ENCODE measurements at regions not wholly inside any gene's neighbourhood (a gene's known extent, or its start where the extent isn't known, plus 50 kb on each side); places are given as distances from the start of the nearest gene placed in this dataset.
"Not testable (repeated sequence)": the region's sequence is repeated elsewhere in the genome, so short reads cannot be mapped to it uniquely, and the experiment has no call there.

GRCh38 chr6:49274809-49275769 is 188.0 kb downstream of the MMUT start:
- DNase-seq, result not testable (repeated sequence)

GRCh38 chr6:49269190-49269589 is 193.9 kb downstream of the MMUT start:
- DNase-seq, result no peak

GRCh38 chr6:49264909-49265308 is 198.1 kb downstream of the MMUT start:
- DNase-seq, result no peak

GRCh38 chr6:49264496-49264895 is 198.6 kb downstream of the MMUT start:
- DNase-seq, result no peak

GRCh38 chr6:49257549-49257948 is 205.5 kb downstream of the MMUT start:
- DNase-seq, result no peak

GRCh38 chr6:49255335-49255734 is 207.7 kb downstream of the MMUT start:
- DNase-seq, result no peak

- no peak for DNase-seq
Observed at GRCh38 chr6:49252901-49253300, 210.2 kb downstream of the MMUT start.

- DNase-seq, result no peak
Observed at GRCh38 chr6:49233483-49233882, 229.6 kb downstream of the MMUT start.

- DNase-seq, result no peak
Observed at GRCh38 chr6:49225471-49225870, 237.6 kb downstream of the MMUT start.

- no peak for DNase-seq
Observed at GRCh38 chr6:49220293-49220692, 242.8 kb downstream of the MMUT start.

GRCh38 chr6:49205526-49205925 is 257.5 kb downstream of the MMUT start:
- DNase-seq, result no peak

- no peak for DNase-seq
Observed at GRCh38 chr6:49202924-49203536, 260.0 kb downstream of the MMUT start.

- DNase-seq, result no peak
Observed at GRCh38 chr6:49198015-49198414, 265.0 kb downstream of the MMUT start.

- DNase-seq, result not testable (repeated sequence)
Observed at GRCh38 chr6:49162379-49162778, 300.7 kb downstream of the MMUT start.

GRCh38 chr6:49155316-49155715 is 307.7 kb downstream of the MMUT start:
- no peak for DNase-seq

GRCh38 chr6:49151957-49152356 is 311.1 kb downstream of the MMUT start:
- DNase-seq, result no peak

GRCh38 chr6:49151461-49151860 is 311.6 kb downstream of the MMUT start:
- no peak for DNase-seq

- no peak for DNase-seq
Observed at GRCh38 chr6:49151033-49151432, 312.0 kb downstream of the MMUT start.

GRCh38 chr6:49145280-49145679 is 317.8 kb downstream of the MMUT start:
- DNase-seq, result no peak

GRCh38 chr6:49142421-49143151 is 320.5 kb downstream of the MMUT start:
- no peak for DNase-seq

GRCh38 chr6:49121970-49122369 is 341.1 kb downstream of the MMUT start:
- DNase-seq, result no peak

- no peak for DNase-seq
Observed at GRCh38 chr6:49118478-49118877, 344.6 kb downstream of the MMUT start.

- DNase-seq, result no peak
Observed at GRCh38 chr6:49110916-49111315, 352.1 kb downstream of the MMUT start.

- DNase-seq, result not testable (repeated sequence)
Observed at GRCh38 chr6:49097664-49098063, 365.4 kb downstream of the MMUT start.
